Testis (tissue), 2 donors: ENCODE measurements at regions not wholly inside any gene's neighbourhood (a gene's known extent, or its start where the extent isn't known, plus 50 kb on each side); places are given as distances from the start of the nearest gene placed in this dataset.

Source experiments
- POLR2A ChIP-seq: fragments of 450-650 bp; IDR thresholded peaks from one replicate; pipeline ENCODE4 v1.6.1; 2017; ENCODE audit warnings: antibody characterized with exemption, mild to moderate bottlenecking, moderate library complexity
- TF ChIP-seq, protein P1 (sequence below), 3 experiments: fragments of 450-650 bp in 2 of 3; fragments of 200-600 bp in 1 of 3; sonication (generic) in 1 of 3; IDR thresholded peaks; one replicate each; pipeline ENCODE4 v1.5.1; 2016 to 2019; ENCODE audit warnings: antibody characterized with exemption in 3 of 3, mild to moderate bottlenecking in 2 of 3, moderate library complexity in 1 of 3

DNA sequence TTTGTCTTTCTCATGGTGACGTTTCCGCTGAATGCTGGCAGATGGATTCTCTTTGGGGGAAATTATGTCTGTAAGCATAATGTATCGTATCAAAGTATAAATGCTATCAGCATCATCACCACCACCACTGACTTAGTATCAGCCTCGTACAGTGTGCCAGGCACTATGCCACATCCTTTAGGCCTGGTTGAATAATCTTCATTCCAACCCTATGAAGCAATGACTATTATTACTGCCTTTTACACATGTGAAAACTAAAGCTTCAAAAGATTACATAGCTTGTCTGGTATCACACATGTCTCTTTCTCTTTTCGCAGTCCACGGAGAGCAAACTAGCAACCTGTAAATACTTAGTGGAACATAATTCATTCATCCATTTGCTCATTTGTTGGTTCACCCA is 166.7 kb upstream of the PRICKLE2 start:
- TF ChIP-seq, protein P1, sequence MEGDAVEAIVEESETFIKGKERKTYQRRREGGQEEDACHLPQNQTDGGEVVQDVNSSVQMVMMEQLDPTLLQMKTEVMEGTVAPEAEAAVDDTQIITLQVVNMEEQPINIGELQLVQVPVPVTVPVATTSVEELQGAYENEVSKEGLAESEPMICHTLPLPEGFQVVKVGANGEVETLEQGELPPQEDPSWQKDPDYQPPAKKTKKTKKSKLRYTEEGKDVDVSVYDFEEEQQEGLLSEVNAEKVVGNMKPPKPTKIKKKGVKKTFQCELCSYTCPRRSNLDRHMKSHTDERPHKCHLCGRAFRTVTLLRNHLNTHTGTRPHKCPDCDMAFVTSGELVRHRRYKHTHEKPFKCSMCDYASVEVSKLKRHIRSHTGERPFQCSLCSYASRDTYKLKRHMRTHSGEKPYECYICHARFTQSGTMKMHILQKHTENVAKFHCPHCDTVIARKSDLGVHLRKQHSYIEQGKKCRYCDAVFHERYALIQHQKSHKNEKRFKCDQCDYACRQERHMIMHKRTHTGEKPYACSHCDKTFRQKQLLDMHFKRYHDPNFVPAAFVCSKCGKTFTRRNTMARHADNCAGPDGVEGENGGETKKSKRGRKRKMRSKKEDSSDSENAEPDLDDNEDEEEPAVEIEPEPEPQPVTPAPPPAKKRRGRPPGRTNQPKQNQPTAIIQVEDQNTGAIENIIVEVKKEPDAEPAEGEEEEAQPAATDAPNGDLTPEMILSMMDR (IDR thresholded peaks at IDR 0.05): no peak
- no peak for TF ChIP-seq POLR2A
